ENCODE measurements at regions not wholly inside any gene's neighbourhood (a gene's known extent, or its start where the extent isn't known, plus 50 kb on each side); places are given as distances from the start of the nearest gene placed in this dataset.

GRCh38 chr2:196275646-196276352 is 104.4 kb upstream of the STK17B start:
- TF ChIP-seq GATA2 (IDR thresholded peaks at IDR 0.05; ENCODE audit: low read depth, low read length) = no peak
- no peak for TF ChIP-seq GATA3 (IDR thresholded peaks at IDR 0.05; ENCODE audit: low read depth, low read length)

Data from SH-SY5Y (cell line).